ENCODE measurements at regions not wholly inside any gene's neighbourhood (a gene's known extent, or its start where the extent isn't known, plus 50 kb on each side); places are given as distances from the start of the nearest gene placed in this dataset.
A peak's percentile ranks its signal among the peaks of the same experiment; 100 is the strongest.

DNA sequence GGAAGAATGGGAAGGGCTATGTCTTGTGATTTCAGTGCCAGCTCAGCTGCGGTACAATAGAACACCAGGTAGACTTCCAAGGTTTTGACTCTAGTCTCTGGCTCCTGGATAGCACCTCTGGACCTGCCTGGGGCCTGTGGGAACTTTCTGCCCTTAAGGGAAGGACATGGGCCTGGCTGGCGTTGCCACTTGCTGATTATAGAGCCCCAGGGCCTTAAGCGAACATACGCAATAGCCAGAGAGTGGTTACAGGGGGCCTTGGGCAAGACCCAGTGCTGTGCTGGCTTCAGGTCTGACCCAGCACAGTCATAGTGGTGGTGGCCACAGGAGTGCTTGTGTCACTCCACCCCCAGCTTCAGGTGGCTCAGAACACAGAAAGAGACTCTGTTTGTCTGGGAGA, 131.1 kb upstream of the COL21A1 start:
- DNase-seq, result no peak

DNA sequence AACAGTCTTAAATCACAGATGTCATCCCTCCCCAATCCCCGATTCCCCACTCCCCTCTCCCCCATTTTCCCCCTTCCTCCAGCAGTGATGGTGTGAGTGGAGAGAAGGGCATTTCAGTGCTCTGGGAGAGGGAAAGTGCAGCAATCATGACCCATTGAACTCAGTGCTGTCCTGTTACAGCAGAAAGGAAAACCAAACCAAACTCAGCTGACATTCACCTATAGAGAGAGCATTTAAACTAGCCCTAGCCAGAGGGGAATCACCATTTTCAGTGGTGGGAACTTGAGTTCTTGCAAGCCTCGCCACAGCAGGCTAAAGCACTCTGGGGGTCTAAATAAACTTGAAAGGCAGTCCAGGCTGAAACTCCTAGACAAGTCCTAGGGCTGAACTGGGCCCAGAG, 129.9 kb upstream of the COL21A1 start:
- no peak for DNase-seq

DNA sequence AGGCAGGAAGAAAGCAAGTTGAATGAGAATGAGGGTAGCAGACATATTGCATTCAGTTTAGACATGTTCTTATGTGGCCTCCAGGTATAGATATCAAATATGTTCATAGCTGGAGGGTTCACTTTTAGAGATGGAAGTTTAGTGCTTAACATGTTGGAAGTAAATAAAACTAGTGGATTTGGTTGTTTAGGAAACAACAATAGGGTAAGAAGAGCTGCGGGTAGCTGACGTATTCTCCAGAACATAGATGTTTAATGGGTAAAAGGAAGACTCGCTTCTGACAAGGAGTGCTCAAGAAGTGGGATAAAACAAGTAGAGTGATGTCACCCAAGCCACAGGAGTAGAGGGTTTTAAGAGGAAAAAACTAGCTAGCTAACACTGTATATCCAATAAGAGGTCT, 128.4 kb upstream of the COL21A1 start:
- DNase-seq, result no peak

DNA sequence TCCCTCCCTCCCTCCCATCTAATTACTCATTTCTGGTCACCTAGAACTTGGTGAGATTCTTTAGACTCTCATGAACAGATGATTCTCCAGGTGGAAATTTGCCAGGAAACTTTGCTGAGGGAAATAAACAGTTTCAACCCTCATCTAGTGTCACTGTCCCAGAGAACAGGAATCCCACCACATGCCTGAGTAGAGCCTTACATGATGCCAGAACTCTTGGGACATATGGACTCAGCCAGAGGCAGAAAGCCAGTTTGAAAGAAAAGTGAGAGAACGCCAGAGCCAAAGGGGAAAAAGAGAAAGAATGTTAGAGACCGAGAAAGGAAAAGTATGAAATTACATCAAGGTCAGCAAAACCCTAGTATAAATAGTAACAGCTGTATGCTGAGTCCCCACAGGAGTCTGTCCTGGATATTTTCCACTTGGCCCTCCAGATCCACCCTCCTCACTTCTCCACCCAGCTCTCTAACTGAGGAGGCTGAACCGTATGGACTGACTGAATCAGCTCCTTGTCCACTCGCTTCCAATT, 127.5 kb upstream of the COL21A1 start:
- DNase-seq, result peak; percentile 73 to 75

DNA sequence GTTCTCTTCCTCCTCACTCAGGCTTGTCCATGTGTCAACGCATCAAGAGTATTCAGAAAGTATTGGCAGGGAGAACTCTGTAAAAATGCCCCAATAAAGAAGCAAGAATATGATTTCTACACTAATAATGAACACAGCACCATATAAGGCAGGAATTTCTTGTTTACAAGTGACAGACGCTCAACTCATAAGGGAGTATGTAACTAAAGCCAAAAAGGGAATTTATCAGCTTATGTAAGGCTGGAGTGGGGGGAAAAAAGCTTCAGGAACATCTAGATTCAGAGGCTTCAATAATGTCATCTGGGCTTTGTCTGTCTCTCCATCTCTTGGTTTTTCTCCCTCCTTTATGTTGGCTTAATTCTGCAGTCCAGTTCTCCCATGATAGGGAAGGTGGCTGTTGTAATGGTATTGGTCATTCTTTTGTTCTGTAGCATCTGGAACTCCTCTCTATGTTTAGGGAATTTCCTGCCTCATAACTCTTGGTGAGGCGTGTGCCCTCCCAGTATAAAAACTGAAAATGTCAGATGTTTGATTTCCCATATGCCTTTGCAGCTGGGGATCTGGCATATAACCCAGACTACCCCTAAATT, 125.1 kb upstream of the COL21A1 start:
- DNase-seq, result peak in 1 of 2 donors; percentile 58

DNA sequence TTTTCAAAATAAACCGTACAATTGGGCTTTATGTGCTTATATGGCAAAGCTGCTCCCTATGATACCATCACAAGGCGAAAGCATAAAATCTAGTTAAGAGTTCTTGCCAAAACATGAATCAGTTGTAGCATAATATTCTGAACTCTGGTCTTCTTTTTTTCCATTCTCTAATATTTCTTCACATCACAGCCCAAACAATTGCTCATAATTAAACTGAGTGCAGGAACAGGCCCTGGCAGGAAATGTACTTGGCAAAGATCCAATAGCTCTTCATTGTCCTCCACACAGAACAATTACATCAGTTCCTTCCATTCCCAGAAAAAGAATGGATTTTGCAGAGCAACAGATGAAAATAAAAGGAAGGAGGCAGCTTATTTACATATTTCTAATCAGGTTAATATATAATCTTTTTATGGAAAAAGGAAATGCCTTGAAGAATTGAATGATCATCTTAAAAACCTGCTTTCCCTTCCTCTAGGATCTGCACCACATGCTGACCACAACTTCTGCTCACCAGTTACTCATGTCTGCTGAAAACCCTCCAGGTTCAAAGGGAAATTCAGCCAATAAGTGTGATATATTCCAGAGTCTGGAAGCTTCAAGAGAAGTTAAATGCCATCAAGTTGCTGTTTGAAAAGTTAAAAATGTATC, 123.3 kb upstream of the COL21A1 start:
- peak; percentile 81 to 82 for DNase-seq

DNA sequence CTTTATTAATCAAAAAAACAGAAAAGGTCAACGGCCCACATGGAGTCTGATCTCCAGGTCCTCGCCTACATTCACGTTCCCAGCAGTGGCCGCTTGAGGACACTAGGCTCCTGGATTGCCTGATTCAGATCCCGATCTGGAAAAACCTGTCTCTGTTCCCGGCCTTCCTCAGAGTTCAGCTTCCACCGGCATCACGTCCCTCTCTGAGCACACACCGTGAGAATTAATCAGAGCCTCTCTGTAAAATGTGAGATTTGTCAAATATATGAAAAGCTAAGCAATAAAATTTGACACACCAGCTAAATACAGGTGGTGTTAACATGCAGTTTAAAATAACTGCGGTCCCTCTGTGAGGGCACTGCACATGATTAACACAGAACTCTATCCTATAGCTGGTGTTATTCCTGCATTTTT, 122.8 kb upstream of the COL21A1 start:
- DNase-seq, result no peak

DNA sequence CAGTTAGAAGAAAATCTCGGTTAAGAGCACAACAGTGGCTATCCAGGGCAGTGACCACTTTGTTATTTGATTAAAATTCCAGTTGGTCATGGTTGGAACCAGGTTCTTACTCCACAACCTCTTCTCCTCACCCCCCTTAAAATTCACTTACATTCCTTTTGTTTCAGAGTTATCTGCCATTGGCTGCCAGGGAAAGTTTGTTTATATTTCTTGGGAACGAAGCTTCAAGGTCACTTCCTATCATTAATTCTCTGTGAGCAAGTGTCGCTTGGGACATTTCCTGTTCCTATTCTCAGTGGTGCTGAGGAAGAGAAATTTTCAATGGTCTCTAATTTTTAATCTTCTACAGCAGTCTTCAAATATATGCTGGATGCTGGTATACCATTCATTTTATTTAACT, 121.1 kb upstream of the COL21A1 start:
- DNase-seq, result no peak

DNA sequence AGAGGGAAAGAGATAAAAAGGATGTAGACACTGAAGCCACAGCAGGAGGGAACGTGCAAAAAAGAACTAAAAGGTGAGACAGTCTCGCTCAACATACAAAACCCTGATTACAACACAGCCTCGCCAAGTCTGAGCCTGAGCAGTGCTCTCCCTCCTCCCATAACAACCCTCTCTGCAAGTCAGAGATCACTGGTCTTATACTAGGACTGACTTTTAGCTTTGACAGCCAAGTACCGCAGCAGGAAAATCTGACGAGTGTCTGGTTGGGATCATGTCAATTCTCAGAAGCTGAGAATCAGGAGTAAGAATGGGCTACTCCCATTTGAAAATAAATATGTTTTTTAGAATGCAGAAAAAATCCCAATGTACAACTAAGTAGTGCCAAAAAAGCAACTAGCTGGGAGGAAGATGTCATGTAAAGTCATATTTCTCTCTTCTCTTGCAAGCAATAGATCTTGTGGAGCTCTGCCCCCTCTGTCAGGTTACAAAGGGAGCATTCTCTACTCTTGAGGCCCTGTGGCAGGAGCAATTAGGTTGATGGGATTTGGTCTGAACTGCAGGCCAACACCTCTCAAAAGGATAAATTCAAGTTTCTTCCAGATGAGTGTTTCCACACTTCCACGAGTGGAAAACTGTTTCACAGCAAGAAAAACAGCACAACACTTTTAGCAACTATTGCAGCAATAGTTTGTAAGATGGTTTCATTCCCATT, 118.9 kb upstream of the COL21A1 start:
- no peak for DNase-seq

DNA sequence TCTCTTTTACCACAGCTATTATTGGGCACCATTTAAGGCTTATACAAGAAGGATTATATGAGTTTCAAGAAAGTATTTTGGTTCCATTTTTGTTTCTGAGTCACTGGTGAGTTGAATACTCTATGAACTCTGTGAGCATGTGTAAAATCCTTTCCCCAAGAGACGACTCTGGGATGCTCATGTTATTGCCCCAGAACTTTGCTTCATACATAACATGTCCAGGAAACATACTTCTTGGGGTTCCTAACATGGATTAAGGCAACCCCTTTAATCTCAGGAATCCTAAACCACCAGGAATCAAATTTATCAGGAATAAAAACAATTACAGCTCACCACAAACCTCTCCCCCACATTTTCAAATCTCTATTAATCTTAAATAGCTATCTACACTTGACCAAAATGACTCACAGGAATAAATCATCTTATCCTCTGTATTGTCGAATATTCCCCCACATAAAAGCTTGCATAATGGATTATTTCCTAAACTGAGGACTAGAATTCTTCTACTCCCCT, 117.5 kb upstream of the COL21A1 start:
- DNase-seq, result no peak

DNA sequence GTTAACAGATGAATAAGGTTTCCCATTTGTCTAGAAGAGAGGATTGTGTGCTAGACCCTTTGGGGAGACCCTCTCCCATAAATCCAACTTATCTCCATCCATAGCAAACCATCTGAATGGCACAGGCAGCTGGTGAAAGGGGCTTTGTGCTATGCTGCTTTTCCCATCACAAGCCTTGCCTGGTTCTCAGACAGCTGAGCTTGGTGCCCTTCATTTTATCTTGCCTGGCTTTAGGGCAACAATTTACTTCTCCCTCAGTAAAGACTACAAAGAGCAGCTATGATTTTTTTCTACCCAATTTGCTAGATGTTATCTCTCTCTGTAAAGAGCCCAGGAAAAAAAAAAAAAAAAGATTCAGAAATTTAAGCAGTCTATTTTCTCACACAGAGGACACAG, 117.0 kb upstream of the COL21A1 start:
- DNase-seq, result no peak

DNA sequence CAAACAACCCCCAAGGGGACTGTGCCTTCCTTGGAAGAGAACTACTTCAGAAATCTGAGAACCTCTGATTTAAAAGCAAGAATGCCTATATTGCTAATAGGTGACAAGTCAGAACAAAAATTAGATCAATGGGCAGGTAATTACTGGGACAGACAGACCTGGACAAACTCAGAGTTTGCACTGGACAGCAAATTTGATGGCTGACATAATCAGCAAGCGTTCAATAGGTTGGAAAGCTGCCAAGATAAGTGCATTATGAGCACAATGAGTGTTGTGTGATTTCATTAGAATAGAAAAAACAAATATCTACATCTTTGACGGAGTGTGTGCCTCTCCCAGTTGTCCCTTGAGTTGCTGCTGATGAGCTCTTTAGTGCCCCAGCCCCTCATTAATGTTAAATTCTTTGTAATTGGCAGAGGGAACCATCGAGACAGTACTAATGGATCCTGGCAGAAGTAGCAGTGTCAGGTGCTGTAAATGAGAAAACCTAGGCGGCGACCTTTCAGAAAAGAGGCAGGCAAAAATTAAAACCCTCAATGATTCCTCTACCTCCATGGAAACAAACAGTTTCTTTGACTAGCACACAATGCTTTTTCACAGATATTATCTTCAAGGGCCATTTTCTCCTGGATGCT, 116.5 kb upstream of the COL21A1 start:
- no peak for DNase-seq

DNA sequence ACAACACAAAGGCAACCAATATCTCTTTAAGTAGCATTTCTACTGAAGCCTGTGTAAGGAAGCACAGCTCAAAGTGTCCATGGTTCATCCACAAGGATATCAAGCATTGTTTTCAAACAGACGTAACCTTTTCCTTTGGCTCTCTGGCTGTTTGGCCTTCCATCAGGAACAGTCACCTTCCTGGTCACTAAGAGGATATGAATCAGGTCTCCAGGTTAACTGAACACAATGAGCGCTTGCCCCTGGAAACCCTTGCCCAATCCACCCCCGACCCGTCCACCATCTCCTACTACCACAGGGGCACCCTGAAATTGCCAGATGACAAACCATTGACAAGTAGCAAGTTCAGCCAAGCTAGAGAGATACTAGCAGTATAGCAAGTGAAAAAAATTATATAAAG, 114.4 kb upstream of the COL21A1 start:
- no peak for DNase-seq

DNA sequence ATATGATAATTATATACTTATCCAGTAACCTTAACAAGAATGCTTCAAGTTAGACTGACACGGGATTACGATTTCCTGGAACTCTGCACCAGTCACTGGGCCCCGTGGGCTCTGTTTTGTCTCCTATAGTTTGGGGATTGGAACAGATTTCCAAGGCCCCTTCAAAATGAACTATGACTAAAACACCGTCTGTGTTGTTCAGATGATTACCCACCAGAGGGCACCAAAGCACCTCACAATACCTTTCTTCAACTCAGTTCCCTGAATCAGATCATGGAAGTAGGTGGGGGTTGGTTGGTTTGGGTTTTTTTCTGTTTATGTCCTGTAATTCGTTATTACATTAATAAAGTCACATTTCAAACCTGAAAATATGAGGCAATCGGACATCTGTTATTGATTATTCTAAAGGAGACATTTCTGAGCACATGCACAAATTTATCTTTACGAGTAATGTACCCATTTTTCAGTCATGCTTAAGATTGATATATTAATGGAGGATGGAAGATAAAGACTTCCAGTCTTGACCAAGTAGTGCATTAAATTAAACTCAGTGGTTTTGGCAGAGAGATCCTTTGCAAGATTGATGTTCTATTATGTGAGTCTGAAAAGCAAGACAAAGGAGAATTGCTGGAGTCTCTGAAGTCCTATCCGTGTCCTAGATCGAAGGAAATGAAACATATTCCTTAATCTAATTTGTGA, 112.0 kb upstream of the COL21A1 start:
- peak; percentile 61 to 79 for DNase-seq

DNA sequence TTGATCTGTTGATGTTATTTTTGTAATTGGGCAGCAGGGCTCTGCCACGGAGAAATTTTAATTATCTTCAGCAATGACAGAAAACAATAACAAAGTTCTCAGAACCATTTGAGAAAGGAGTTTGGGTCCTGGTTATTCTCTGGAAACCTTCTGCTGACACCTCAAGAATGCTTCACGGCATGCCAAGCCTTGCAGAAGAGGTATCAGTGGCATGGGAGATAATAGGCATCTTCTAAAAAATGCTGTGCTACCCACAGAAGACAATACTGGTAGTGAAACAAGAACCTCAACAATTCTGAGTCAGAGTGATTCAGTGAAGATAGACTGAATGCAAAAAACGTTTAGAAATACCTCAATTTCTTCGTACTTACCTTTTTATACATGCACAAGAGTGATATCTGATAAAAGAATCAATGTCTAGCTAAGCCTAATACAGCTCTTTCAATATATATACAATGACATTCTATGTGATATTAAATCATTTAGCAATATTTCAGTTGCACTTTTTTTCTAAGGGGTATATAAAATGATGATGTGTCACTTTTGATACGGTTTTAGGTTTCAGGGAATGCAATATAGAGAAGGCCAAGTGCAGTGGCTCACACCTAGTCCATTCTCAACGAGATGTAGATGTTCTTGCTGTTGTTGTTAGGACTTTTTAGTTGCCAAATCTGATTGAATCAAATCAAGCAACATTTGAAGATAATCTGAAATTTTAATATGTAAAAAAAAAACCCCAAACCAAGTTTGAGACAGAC, 110.4 kb upstream of the COL21A1 start:
- DNase-seq, result no peak

DNA sequence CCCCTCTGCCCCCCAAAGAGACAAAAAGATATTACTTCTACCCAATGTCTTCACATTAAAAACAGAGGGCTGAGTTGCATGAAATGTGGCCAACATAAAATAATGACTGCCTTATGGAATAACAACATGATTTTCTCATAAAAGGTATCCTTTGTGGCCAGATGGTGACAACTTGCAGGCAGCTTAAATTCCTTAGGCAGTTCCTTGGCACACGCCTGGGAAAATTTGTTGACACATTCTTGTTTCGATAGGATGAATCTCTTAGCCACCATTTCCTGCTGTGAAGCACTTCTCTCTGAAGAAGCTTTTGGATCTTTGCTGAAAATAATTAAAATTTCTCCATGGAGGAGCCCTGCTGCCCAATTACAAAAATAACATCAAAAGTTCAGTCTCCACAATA, 109.0 kb upstream of the COL21A1 start:
- peak; percentile 52 to 55 for DNase-seq

DNA sequence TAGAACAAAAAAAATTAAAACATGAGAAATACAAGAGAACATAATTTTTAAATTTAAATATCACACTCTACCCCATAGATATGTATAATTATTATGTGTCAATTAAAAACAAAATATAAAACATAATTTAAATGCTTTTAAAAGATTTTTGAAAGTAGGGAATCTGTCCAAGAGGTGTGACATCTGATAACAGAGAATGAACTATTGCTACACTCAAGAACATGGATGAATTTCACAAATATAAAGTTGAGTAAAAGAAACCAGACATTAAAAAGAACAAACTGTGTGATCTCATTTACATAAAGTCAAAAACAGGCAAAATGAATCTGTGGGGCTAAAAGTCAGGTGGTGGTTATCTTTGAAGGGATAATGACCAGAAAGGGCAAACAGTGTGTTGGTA, 106.5 kb upstream of the COL21A1 start:
- no peak for DNase-seq

DNA sequence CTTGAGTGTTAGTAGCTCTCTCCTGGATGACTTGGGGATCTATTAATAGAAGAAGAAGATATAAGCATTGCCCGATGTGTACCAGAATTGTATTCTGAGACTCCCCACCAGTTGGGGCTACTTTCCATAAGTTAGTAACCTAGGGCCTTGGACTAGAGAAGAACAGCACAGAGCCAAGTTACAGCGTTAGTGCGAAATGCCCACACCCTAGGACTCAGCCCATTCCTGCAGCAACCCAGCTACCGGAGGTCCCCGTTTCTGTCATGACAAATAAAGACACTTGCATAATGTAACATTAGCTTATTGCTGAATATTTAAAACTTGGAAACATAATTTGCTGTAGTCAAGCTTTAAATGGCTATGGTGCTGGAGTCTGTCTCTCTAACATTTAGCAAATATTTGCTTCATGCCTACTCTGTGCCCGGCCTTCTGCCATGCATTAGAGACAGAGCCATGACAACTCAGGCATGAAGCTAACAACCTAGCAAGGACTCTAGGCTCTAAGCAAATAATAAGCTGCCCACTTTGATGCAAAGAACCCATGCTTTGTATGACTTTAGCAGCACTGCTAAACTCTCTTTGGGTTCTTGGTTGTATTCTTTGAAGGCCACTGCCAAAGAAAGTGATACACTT, 103.4 kb upstream of the COL21A1 start:
- DNase-seq, result no peak

DNA sequence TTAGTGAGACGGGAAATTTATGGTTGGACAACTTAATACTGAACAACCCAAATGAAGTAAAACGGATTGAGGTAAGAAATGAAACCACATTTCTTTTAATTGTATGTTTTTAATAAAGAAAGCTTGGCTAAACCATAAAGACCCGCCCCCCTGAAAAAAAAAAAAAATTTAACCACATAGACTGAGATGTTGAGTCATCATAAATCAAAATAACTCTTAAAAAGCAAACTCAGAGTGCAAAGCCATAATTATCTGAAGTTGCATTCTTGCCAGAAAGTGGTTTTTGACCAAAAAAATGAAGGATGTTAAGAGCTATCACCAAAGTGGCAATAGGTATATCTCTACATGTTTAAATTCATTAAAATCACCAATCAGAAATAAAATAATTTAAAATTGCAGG, 101.8 kb upstream of the COL21A1 start:
- no peak for DNase-seq

DNA sequence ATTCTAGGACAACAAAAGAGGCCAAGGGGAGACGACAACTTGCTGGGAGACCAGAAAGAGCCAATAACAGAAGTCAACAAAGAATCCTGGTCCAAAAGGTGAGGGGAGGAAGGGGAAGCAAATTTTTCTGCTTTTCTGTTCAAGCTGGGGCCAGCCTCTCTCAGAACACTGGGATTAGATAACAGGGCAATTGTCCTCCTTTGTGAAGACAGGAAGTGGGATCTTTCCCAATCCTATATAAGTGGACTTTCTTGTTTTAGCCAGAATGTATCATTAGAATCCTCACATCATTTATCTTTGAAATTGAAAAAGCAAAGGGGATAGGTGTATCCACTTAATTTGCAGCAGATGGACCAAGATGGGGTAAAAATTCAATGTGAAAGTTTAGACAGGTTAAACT, 101.2 kb upstream of the COL21A1 start:
- DNase-seq, result no peak

DNA sequence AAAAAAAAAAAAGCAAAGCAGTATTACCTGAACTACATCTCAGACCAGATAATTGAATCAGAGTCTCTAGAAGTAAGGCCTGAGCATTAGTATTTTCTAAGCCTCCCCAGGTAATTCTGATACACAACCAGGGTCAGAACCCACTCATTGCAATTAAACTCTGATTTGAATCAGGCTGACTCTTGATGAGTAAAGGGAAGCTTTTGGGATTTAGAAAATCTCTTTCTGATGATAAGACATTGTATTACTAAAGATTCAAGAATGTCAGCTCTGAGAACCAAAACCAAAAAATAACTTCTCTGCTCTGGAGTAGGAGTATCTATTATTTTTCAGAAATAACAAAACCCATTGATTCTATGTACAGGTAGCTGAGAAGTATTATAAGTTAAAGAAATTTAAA, 100.1 kb upstream of the COL21A1 start:
- no peak for DNase-seq
